H1 (cell line): ENCODE measurements at regions not wholly inside any gene's neighbourhood (a gene's known extent, or its start where the extent isn't known, plus 50 kb on each side); places are given as distances from the start of the nearest gene placed in this dataset.

Source experiments
- CTCF ChIA-PET: fragments of 300-600 bp; sonication (Branson Sonifier 250); formaldehyde crosslinking; loops from one replicate; lab custom pipeline; 2021; ENCODE audit not compliant: partially characterized antibody; lab: Charles Lee
- POLR2A ChIA-PET: fragments of 300-600 bp; sonication (Branson Sonifier 250); formaldehyde crosslinking; loops from one replicate; lab custom pipeline; 2021; ENCODE audit warnings: inconsistent platforms; ENCODE audit not compliant: partially characterized antibody; lab: Charles Lee
- DNase-seq, 2 experiments: peaks; one replicate each; pipeline versions ENCODE4 v3.0.0 to v3.0.0-alpha.2; 2010 to 2022; ENCODE audit warnings: low spot score in 2 of 2, low read depth in 1 of 2, mixed read lengths in 1 of 2
- FAIRE-seq: peaks from 2 replicates; lab custom pipeline; 2011; peaks lifted over from hg19 to GRCh38; lab: Jason Lieb, UNC
- H2AFZ ChIP-seq: 2 replicates; pipeline ENCODE4 v1.8.1; 2012; ENCODE audit warnings: low read length, inconsistent platforms
- H2AK5ac ChIP-seq: 2 replicates; pipeline ENCODE4 v1.6.1; 2013; ENCODE audit warnings: low read depth, low read length
- H2BK120ac ChIP-seq: replicated peaks from 2 replicates; pipeline ENCODE3; 2013; ENCODE audit warnings: low read depth, low read length, inconsistent platforms
- H2BK12ac ChIP-seq: 2 replicates; pipeline ENCODE4 v1.6.1; 2013; ENCODE audit warnings: low read depth, low read length
- H2BK15ac ChIP-seq: 2 replicates; pipeline ENCODE4 v1.6.1; 2013; ENCODE audit warnings: low read length
- H2BK20ac ChIP-seq: 2 replicates; pipeline ENCODE4 v1.6.1; 2013; ENCODE audit warnings: low read length
- H2BK5ac ChIP-seq: 2 replicates; pipeline ENCODE4 v1.6.1; 2013; ENCODE audit warnings: low read depth, low read length
- H3K14ac ChIP-seq: 2 replicates; pipeline ENCODE4 v1.6.1; 2013; ENCODE audit warnings: inconsistent platforms; ENCODE audit not compliant: insufficient read length
- H3K18ac ChIP-seq: 2 replicates; pipeline ENCODE4 v1.6.1; 2013; ENCODE audit warnings: low read length; ENCODE audit errors: extremely low read depth
- H3K23ac ChIP-seq: 2 replicates; pipeline ENCODE4 v1.6.1; 2013; ENCODE audit warnings: inconsistent platforms; ENCODE audit not compliant: insufficient read length
- H3K23me2 ChIP-seq: 2 replicates; pipeline ENCODE4 v1.6.1; 2013; ENCODE audit warnings: low read depth, low read length
- H3K27ac ChIP-seq: 2 replicates; pipeline ENCODE4 v1.6.1; 2011; ENCODE audit warnings: low read depth, low read length, inconsistent platforms
- H3K27me3 ChIP-seq, 4 experiments: replicated peaks in 1 of 4; 1 replicate in 1 of 4; 2 replicates in 3 of 4; pipeline versions ENCODE4 v1.6.1 to v1.8.1; 2011 to 2013; ENCODE audit warnings: low read length in 3 of 4, mild to moderate bottlenecking in 3 of 4, inconsistent platforms in 2 of 4, mixed read lengths in 2 of 4, moderate library complexity in 1 of 4; ENCODE audit not compliant: control insufficient read depth in 3 of 4, insufficient read depth in 3 of 4; ENCODE audit errors: extremely low read depth in 1 of 4
- H3K36me3 ChIP-seq, 4 experiments: 2 replicates each; pipeline versions ENCODE4 v1.6.1 to v1.8.1; 2011 to 2013; ENCODE audit warnings: mild to moderate bottlenecking in 4 of 4, low read length in 3 of 4, moderate library complexity in 2 of 4, control low read depth in 1 of 4, inconsistent platforms in 1 of 4; ENCODE audit not compliant: insufficient read depth in 4 of 4, control insufficient read depth in 2 of 4
- H3K4ac ChIP-seq: replicated peaks from 2 replicates; pipeline ENCODE3; 2013; ENCODE audit warnings: low read length, low read depth, mixed read lengths, inconsistent platforms; ENCODE audit not compliant: insufficient read length
- H3K4me1 ChIP-seq, 4 experiments: replicated peaks in 1 of 4; 1 replicate in 1 of 4; 2 replicates in 3 of 4; pipeline versions ENCODE4 v1.6.1 to v1.8.1; 2011 to 2013; ENCODE audit warnings: low read length in 3 of 4, inconsistent platforms in 2 of 4, mixed read lengths in 1 of 4; ENCODE audit not compliant: insufficient read depth in 4 of 4, control insufficient read depth in 3 of 4
- H3K4me2 ChIP-seq, 2 experiments: 2 replicates each; pipeline versions ENCODE4 v1.6.1 to v1.8.1; 2011 to 2013; ENCODE audit warnings: low read depth in 2 of 2, low read length in 2 of 2, control low read depth in 1 of 2, inconsistent platforms in 1 of 2, mild to moderate bottlenecking in 1 of 2; ENCODE audit not compliant: insufficient read depth in 1 of 2
- H3K4me3 ChIP-seq, 4 experiments: fragments of 200-600, 300-600 bp in 1 of 4; sonication (generic), shearing (Covaris generic), sonication (Bioruptor Twin) in 1 of 4; 2 replicates each; pipeline versions ENCODE4 v1.5.1 to v1.8.1; 2011 to 2016; ENCODE audit warnings: low read length in 4 of 4, low read depth in 3 of 4, control low read depth in 2 of 4, inconsistent platforms in 2 of 4, mild to moderate bottlenecking in 2 of 4, mixed read lengths in 1 of 4, moderate library complexity in 1 of 4; ENCODE audit not compliant: insufficient read depth in 2 of 4; ENCODE audit errors: extremely low read depth in 1 of 4
- H3K56ac ChIP-seq: replicated peaks from 2 replicates; pipeline ENCODE3; 2013; ENCODE audit warnings: low read depth, mild to moderate bottlenecking, mixed read lengths, low read length, inconsistent platforms; ENCODE audit not compliant: insufficient read length
- H3K79me1 ChIP-seq: 2 replicates; pipeline ENCODE4 v1.6.1; 2013; ENCODE audit warnings: low read depth, low read length, control low read depth
- H3K79me2 ChIP-seq, 2 experiments: 2 replicates each; pipeline versions ENCODE4 v1.6.1 to v1.8.1; 2012 to 2013; ENCODE audit warnings: low read length in 2 of 2, mild to moderate bottlenecking in 2 of 2, inconsistent platforms in 1 of 2; ENCODE audit not compliant: insufficient read depth in 2 of 2, control insufficient read depth in 1 of 2
- H3K9ac ChIP-seq, 4 experiments: replicated peaks in 1 of 4; 1 replicate in 1 of 4; 2 replicates in 3 of 4; pipeline versions ENCODE4 v1.6.1 to v1.8.1; 2011 to 2013; ENCODE audit warnings: low read depth in 3 of 4, low read length in 3 of 4, control low read depth in 2 of 4, mild to moderate bottlenecking in 2 of 4, moderate library complexity in 2 of 4, inconsistent platforms in 1 of 4; ENCODE audit errors: extremely low read depth in 1 of 4
- H3K9me3 ChIP-seq, 2 experiments: 2 replicates each; pipeline versions ENCODE4 v1.6.1 to v1.8.1; 2012 to 2013; ENCODE audit warnings: mild to moderate bottlenecking in 2 of 2, moderate library complexity in 2 of 2, control low read depth in 1 of 2, inconsistent platforms in 1 of 2, low read depth in 1 of 2, low read length in 1 of 2, mixed read lengths in 1 of 2; ENCODE audit not compliant: insufficient read depth in 2 of 2
- H4K20me1 ChIP-seq, 2 experiments: replicated peaks in 1 of 2; 2 replicates each; pipeline versions ENCODE3 to v1.8.1; 2011 to 2013; ENCODE audit warnings: inconsistent platforms in 2 of 2, low read length in 2 of 2, mild to moderate bottlenecking in 1 of 2; ENCODE audit not compliant: insufficient read depth in 2 of 2, control insufficient read depth in 1 of 2
- H4K5ac ChIP-seq: 2 replicates; pipeline ENCODE4 v1.6.1; 2013; ENCODE audit warnings: low read length, low read depth, mixed read lengths, inconsistent platforms; ENCODE audit not compliant: insufficient read length
- H4K8ac ChIP-seq: 2 replicates; pipeline ENCODE4 v1.8.0; 2013; ENCODE audit warnings: mild to moderate bottlenecking, moderate library complexity, low read length, inconsistent platforms; ENCODE audit not compliant: insufficient read depth; ENCODE audit errors: extremely low read depth
- H4K91ac ChIP-seq: replicated peaks from 2 replicates; pipeline ENCODE3; 2013; ENCODE audit warnings: low read length, mixed read lengths, inconsistent platforms; ENCODE audit not compliant: insufficient read length
- CBX5 ChIP-seq: fragments of 300-800, 300-1000 bp; sonication (generic); IDR thresholded peaks from 2 replicates; pipeline ENCODE4 v1.7.1; 2016; ENCODE audit warnings: antibody characterized with exemption, low read length, low read depth
- CHD1 ChIP-seq: IDR thresholded peaks from 2 replicates; pipeline ENCODE4 v1.6.1; 2012; ENCODE audit warnings: low read depth, low read length, improper control_type of control experiment
- EP300 ChIP-seq, 2 experiments: IDR thresholded peaks; 1 replicate in 1 of 2; 2 replicates in 1 of 2; pipeline ENCODE4 v1.6.1; 2011 to 2012; ENCODE audit warnings: low read depth in 2 of 2, low read length in 2 of 2, mild to moderate bottlenecking in 2 of 2, borderline replicate concordance in 1 of 2, inconsistent platforms in 1 of 2, moderate library complexity in 1 of 2
- EZH2 ChIP-seq: fragments of 200-600 bp; sonication (generic); IDR thresholded peaks from 2 replicates; pipeline ENCODE4 v1.7.1; 2012; ENCODE audit warnings: low read depth, mild to moderate bottlenecking, moderate library complexity, low read length, inconsistent platforms; ENCODE audit not compliant: severe bottlenecking
- HDAC2 ChIP-seq, 2 experiments: fragments of 300-600 bp in 1 of 2; sonication (generic) in 1 of 2; IDR thresholded peaks; 2 replicates each; pipeline ENCODE4 v1.6.1; 2011 to 2012; ENCODE audit warnings: low read depth in 2 of 2, low read length in 2 of 2, mild to moderate bottlenecking in 2 of 2, moderate library complexity in 2 of 2, borderline replicate concordance in 1 of 2, inconsistent platforms in 1 of 2
- KDM5A ChIP-seq: fragments of 200-600 bp; IDR thresholded peaks from 2 replicates; pipeline ENCODE4 v1.7.1; 2012; ENCODE audit warnings: mild to moderate bottlenecking, low read length, inconsistent platforms, mixed read lengths
- MAFK ChIP-seq: IDR thresholded peaks from 2 replicates; pipeline ENCODE4 v1.6.1; 2012; ENCODE audit warnings: low read depth, mild to moderate bottlenecking, improper control_type of control experiment, low read length
- PHF8 ChIP-seq: fragments of 200-600 bp; sonication (generic); conservative IDR thresholded peaks from 2 replicates; pipeline ENCODE4 v1.7.1; 2012; ENCODE audit warnings: low read depth, mild to moderate bottlenecking, inconsistent platforms, low read length, moderate library complexity
- RBBP5 ChIP-seq: IDR thresholded peaks from 2 replicates; pipeline ENCODE4 v1.7.1; 2012; ENCODE audit warnings: low read depth, mild to moderate bottlenecking, inconsistent platforms, low read length, moderate library complexity, borderline replicate concordance
- RFX5 ChIP-seq: IDR thresholded peaks from 2 replicates; pipeline ENCODE4 v1.6.1; 2011; ENCODE audit warnings: low read depth, low read length, improper control_type of control experiment, borderline replicate concordance
- SIRT6 ChIP-seq: IDR thresholded peaks from one replicate; pipeline ENCODE4 v1.7.1; 2012; ENCODE audit warnings: low read length, inconsistent platforms
- TAF1 ChIP-seq: IDR thresholded peaks from 2 replicates; pipeline ENCODE4 v1.6.1; 2011; ENCODE audit warnings: mild to moderate bottlenecking, low read depth, low read length
- TAF7 ChIP-seq: optimal IDR thresholded peaks from 2 replicates; pipeline ENCODE3; 2011; ENCODE audit warnings: low read depth, mild to moderate bottlenecking, inconsistent platforms, low read length, moderate library complexity, borderline replicate concordance
- YY1 ChIP-seq: IDR thresholded peaks from 2 replicates; pipeline ENCODE4 v1.6.1; 2011; ENCODE audit warnings: low read depth, mild to moderate bottlenecking, low read length
- WGBS, 2 experiments: shearing (Covaris generic) in 1 of 2; methylation state at CpG; one replicate each; pipeline versions ENCODE4 v1.1.6 to v1.1.7; 2013 to 2015; ENCODE audit warnings: low lambda C conversion rate in 2 of 2, mixed read lengths in 2 of 2, inconsistent platforms in 1 of 2, low coverage in 1 of 2, missing lambda C conversion rate in 1 of 2; ENCODE audit not compliant: insufficient replicate concordance in 2 of 2, insufficient coverage in 1 of 2, insufficient read length in 1 of 2; ENCODE audit errors: extremely low coverage in 1 of 2, missing lambda C conversion rate in 1 of 2; 5-methylcytosine and 5-hydroxymethylcytosine counted together

DNA sequence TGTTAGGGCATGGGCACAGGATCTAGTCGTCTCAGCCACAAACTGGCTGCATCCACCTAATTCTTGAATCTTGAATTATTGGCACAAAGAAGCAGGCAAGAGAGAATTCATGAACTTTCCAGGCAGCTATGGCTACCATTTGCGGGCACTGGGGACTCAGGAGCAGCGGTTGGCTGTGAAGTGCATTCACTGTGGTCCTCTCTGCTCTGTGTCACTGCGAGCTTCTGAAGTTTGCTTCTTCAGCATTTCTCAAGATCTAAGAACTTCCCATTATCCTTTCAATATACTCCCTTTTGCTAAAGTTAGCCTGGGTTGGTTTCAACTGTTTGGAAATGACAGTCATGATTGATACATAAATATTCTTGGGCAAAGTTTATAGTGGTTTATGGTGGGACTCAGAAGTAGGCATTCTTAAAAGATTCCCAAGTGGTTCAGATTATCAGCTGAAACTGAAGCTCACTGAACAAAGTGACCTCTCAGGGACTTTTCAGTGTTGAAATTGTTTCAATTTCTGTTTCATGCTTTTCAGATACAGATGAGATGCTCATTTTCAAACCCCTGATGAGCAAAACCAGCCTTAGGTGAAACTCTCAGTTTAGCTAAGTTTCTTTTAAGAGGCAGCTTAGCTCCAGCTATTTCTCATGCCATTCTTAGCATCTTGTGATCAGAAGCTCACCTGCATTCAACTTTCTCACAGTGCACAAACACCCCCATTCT is 1258.3 kb upstream of the GYPC start:
- ChIA-PET CTCF (interaction anchor here (1.6 kb wide), 1 partner anchor 12 kb away, joined by 6 read pairs; no protein-coding TSS in a partner anchor), POLR2A (no interaction called here)
- Histone ChIP-seq H3K4me2 (no peak overlapping the region), H2BK5ac (no peak overlapping the region), H3K14ac (no peak overlapping the region), H3K23ac (no peak overlapping the region), H4K8ac (no peak overlapping the region), H2AK5ac (no peak overlapping the region), H2AFZ (no peak overlapping the region), H2BK20ac (no peak overlapping the region), H3K36me3 (no peaks in the 10 kb centered on the region), H3K23me2 (no peaks in the 10 kb centered on the region), H3K56ac (no peak overlapping the region), H3K4me1 (no peaks in the 10 kb centered on the region), H4K20me1 (no peaks in the 10 kb centered on the region), H2BK15ac (no peak overlapping the region), H3K4me3 (no peak overlapping the region), H4K5ac (no peak overlapping the region), H3K27ac (no peak overlapping the region), H2BK12ac (no peak overlapping the region), H3K4ac (no peak overlapping the region), H4K91ac (no peak overlapping the region), H2BK120ac (no peak overlapping the region), H3K9me3 (no peaks in the 10 kb centered on the region), H3K18ac (no peak overlapping the region), H3K9ac (no peak overlapping the region), H3K79me1 (no peaks in the 10 kb centered on the region), H3K79me2 (no peaks in the 10 kb centered on the region), H3K27me3 (no peaks in the 10 kb centered on the region)
- DNase-seq (no peak), FAIRE-seq (no peak)
- 87% methylated on average over 4 of the region's 4 CpGs; no CpG with 5 or more reads in 1 of the 2 experiments for WGBS, 2 experiments
- TF ChIP-seq TAF7 (no peak), KDM5A (no peak), TAF1 (no peak), HDAC2 (IDR thresholded peaks at IDR 0.05; ENCODE audit: borderline replicate concordance in 1 of 2, low read depth in 2 of 2, low read length in 2 of 2) (no peak), CHD1 (no peak), RBBP5 (no peak), EP300 (IDR thresholded peaks at IDR 0.05; ENCODE audit: borderline replicate concordance in 1 of 2, low read depth in 2 of 2, low read length in 2 of 2) (no peak), SIRT6 (no peak), YY1 (no peak), CBX5 (no peak), RFX5 (no peak), EZH2 (no peak), PHF8 (no peak), MAFK (no peak)
